DND-41 (cell line): ENCODE measurements at regions not wholly inside any gene's neighbourhood (a gene's known extent, or its start where the extent isn't known, plus 50 kb on each side); places are given as distances from the start of the nearest gene placed in this dataset.

Experiments
- ATAC-seq: fragments of 200-7000 bp; cut with Tn5 transposase; 3 replicates; pipeline ENCODE4 v1.9.1; 2021; ENCODE audit warnings: low read depth; ENCODE audit not compliant: insufficient read depth
- DNase-seq: peaks from one replicate; pipeline ENCODE4 v3.0.0-alpha.2; 2020
- H2AFZ ChIP-seq: 2 replicates; pipeline ENCODE4 v1.6.0; 2012; ENCODE audit warnings: low read depth, low read length
- H3K27ac ChIP-seq: 2 replicates; pipeline ENCODE4 v1.5.1; 2012; ENCODE audit warnings: low read length, inconsistent platforms
- H3K27me3 ChIP-seq: fragments of 200-600 bp; sonication (generic); 2 replicates; pipeline ENCODE4 v1.6.0; 2012; ENCODE audit warnings: low read length, mild to moderate bottlenecking, inconsistent platforms; ENCODE audit not compliant: insufficient read depth, poor library complexity
- H3K36me3 ChIP-seq: 2 replicates; pipeline ENCODE4 v1.5.1; 2012; ENCODE audit warnings: low read length, inconsistent platforms; ENCODE audit not compliant: insufficient read depth
- H3K4me1 ChIP-seq: 2 replicates; pipeline ENCODE4 v1.5.1; 2012; ENCODE audit warnings: mild to moderate bottlenecking, low read length; ENCODE audit not compliant: insufficient read depth
- H3K4me2 ChIP-seq: 2 replicates; pipeline ENCODE4 v1.6.0; 2012; ENCODE audit warnings: mild to moderate bottlenecking, moderate library complexity, low read length, inconsistent platforms; ENCODE audit not compliant: insufficient read depth
- H3K4me3 ChIP-seq, 2 experiments: fragments of 200-600 bp in 1 of 2; shearing (Covaris generic) in 1 of 2; 2 replicates each; pipeline ENCODE4 v1.5.1; 2012 to 2016; ENCODE audit warnings: inconsistent platforms in 2 of 2, low read length in 2 of 2, mild to moderate bottlenecking in 2 of 2, low read depth in 1 of 2, moderate library complexity in 1 of 2
- H3K79me2 ChIP-seq: 2 replicates; pipeline ENCODE4 v1.6.0; 2012; ENCODE audit warnings: low read length, inconsistent platforms; ENCODE audit not compliant: insufficient read depth
- H3K9ac ChIP-seq: 2 replicates; pipeline ENCODE4 v1.6.0; 2012; ENCODE audit warnings: low read depth, mild to moderate bottlenecking, inconsistent platforms, low read length, moderate library complexity
- H3K9me3 ChIP-seq: 2 replicates; pipeline ENCODE4 v1.5.1; 2012; ENCODE audit warnings: low read length, moderate library complexity, mild to moderate bottlenecking, inconsistent platforms; ENCODE audit not compliant: insufficient read depth, severe bottlenecking
- H4K20me1 ChIP-seq: 2 replicates; pipeline ENCODE4 v1.6.0; 2012; ENCODE audit warnings: low read length; ENCODE audit not compliant: insufficient read depth
- EZH2 ChIP-seq: IDR thresholded peaks from 3 replicates; pipeline ENCODE4 v1.6.1; 2012; ENCODE audit warnings: borderline replicate concordance, low read depth, mild to moderate bottlenecking, moderate library complexity, low read length, inconsistent platforms; ENCODE audit not compliant: severe bottlenecking
- TF ChIP-seq, protein P1 (sequence below): IDR thresholded peaks from 2 replicates; pipeline ENCODE4 v1.5.1; 2012; ENCODE audit warnings: borderline replicate concordance, low read length, moderate library complexity, mild to moderate bottlenecking; ENCODE audit not compliant: poor library complexity, severe bottlenecking; ENCODE audit errors: extremely low read depth

GRCh38 chr18:37714691-37715090 is 149.1 kb upstream of the CELF4 start:
- no peaks in the 10 kb centered on the region for H3K9me3 ChIP-seq
- DNase-seq (no peak), ATAC-seq (no peak)
- H4K20me1 ChIP-seq: no peaks in the 10 kb centered on the region
- no peak overlapping the region for H3K9ac ChIP-seq
- TF ChIP-seq, protein P1, sequence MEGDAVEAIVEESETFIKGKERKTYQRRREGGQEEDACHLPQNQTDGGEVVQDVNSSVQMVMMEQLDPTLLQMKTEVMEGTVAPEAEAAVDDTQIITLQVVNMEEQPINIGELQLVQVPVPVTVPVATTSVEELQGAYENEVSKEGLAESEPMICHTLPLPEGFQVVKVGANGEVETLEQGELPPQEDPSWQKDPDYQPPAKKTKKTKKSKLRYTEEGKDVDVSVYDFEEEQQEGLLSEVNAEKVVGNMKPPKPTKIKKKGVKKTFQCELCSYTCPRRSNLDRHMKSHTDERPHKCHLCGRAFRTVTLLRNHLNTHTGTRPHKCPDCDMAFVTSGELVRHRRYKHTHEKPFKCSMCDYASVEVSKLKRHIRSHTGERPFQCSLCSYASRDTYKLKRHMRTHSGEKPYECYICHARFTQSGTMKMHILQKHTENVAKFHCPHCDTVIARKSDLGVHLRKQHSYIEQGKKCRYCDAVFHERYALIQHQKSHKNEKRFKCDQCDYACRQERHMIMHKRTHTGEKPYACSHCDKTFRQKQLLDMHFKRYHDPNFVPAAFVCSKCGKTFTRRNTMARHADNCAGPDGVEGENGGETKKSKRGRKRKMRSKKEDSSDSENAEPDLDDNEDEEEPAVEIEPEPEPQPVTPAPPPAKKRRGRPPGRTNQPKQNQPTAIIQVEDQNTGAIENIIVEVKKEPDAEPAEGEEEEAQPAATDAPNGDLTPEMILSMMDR: no peak
- no peak for TF ChIP-seq EZH2
- H3K27ac ChIP-seq: no peak overlapping the region
- H3K4me3 ChIP-seq: no peak overlapping the region
- no peaks in the 10 kb centered on the region for H3K27me3 ChIP-seq
- no peak overlapping the region for H3K4me2 ChIP-seq
- no peak overlapping the region for H2AFZ ChIP-seq
- no peaks in the 10 kb centered on the region for H3K79me2 ChIP-seq
- H3K4me1 ChIP-seq: no peaks in the 10 kb centered on the region
- H3K36me3 ChIP-seq: no peaks in the 10 kb centered on the region

GRCh38 chr18:37712776-37713175 is 147.2 kb upstream of the CELF4 start:
- no peak for DNase-seq
- no peaks in the 10 kb centered on the region for H3K36me3 ChIP-seq
- no peaks in the 10 kb centered on the region for H3K27me3 ChIP-seq
- no peak overlapping the region for H3K4me3 ChIP-seq
- no peaks in the 10 kb centered on the region for H3K79me2 ChIP-seq
- H4K20me1 ChIP-seq: no peaks in the 10 kb centered on the region
- H3K4me2 ChIP-seq: no peak overlapping the region
- H3K4me1 ChIP-seq: no peaks in the 10 kb centered on the region
- no peak for ATAC-seq
- no peak for TF ChIP-seq EZH2
- TF ChIP-seq, protein P1: no peak
- no peak overlapping the region for H3K27ac ChIP-seq
- no peak overlapping the region for H3K9ac ChIP-seq
- no peaks in the 10 kb centered on the region for H3K9me3 ChIP-seq
- H2AFZ ChIP-seq: no peak overlapping the region

- Histone ChIP-seq H3K27me3 (no peaks in the 10 kb centered on the region), H3K9me3 (no peaks in the 10 kb centered on the region), H3K79me2 (no peaks in the 10 kb centered on the region), H3K36me3 (no peaks in the 10 kb centered on the region), H3K27ac (no peak overlapping the region), H2AFZ (no peak overlapping the region), H4K20me1 (no peaks in the 10 kb centered on the region), H3K4me3 (no peak overlapping the region), H3K4me2 (no peak overlapping the region), H3K4me1 (no peaks in the 10 kb centered on the region), H3K9ac (no peak overlapping the region)
- DNase-seq (no peak), ATAC-seq (no peak)
- TF ChIP-seq, protein P1: no peak
- TF ChIP-seq EZH2: no peak
Measured at GRCh38 chr18:37711766-37712505, 146.3 kb upstream of the CELF4 start.
